ENCODE measurements at regions not wholly inside any gene's neighbourhood (a gene's known extent, or its start where the extent isn't known, plus 50 kb on each side); places are given as distances from the start of the nearest gene placed in this dataset.

- Histone ChIP-seq H3K36me3 (no peaks in the 10 kb centered on the region), H3K9me3 (no peaks in the 10 kb centered on the region), H3K27me3 (no peaks in the 10 kb centered on the region), H3K4me3 (no peak overlapping the region)
- no peak for DNase-seq
Measured at GRCh38 chr18:71471963-71472725, 1072.0 kb downstream of the CBLN2 start.

GRCh38 chr18:71456206-71456605 is 1087.9 kb downstream of the CBLN2 start:
- Histone ChIP-seq H3K27me3 (no peaks in the 10 kb centered on the region), H3K9me3 (no peaks in the 10 kb centered on the region), H3K4me3 (no peak overlapping the region), H3K36me3 (no peaks in the 10 kb centered on the region)
- DNase-seq = no peak

GRCh38 chr18:71450257-71450656 is 1093.9 kb downstream of the CBLN2 start:
- no peak for DNase-seq
- no peaks in the 10 kb centered on the region for H3K9me3 ChIP-seq
- H3K4me3 ChIP-seq = no peak overlapping the region
- H3K36me3 ChIP-seq = no peaks in the 10 kb centered on the region
- no peaks in the 10 kb centered on the region for H3K27me3 ChIP-seq

- Histone ChIP-seq H3K4me3 (no peak overlapping the region), H3K36me3 (no peaks in the 10 kb centered on the region), H3K27me3 (no peaks in the 10 kb centered on the region), H3K9me3 (no peaks in the 10 kb centered on the region)
- no peak for DNase-seq
Measured at GRCh38 chr18:71443706-71444480, 1100.2 kb downstream of the CBLN2 start.

- H3K9me3 ChIP-seq = no peaks in the 10 kb centered on the region
- no peaks in the 10 kb centered on the region for H3K27me3 ChIP-seq
- peak; percentile 59 for DNase-seq
- no peaks in the 10 kb centered on the region for H3K36me3 ChIP-seq
- H3K4me3 ChIP-seq = no peak overlapping the region
Measured at GRCh38 chr18:71442731-71443141, 1101.4 kb downstream of the CBLN2 start.

GRCh38 chr18:71441156-71441555 is 1103.0 kb downstream of the CBLN2 start:
- H3K4me3 ChIP-seq = no peak overlapping the region
- H3K27me3 ChIP-seq = no peaks in the 10 kb centered on the region
- no peaks in the 10 kb centered on the region for H3K36me3 ChIP-seq
- DNase-seq = no peak
- H3K9me3 ChIP-seq = no peaks in the 10 kb centered on the region

- H3K4me3 ChIP-seq = no peak overlapping the region
- H3K9me3 ChIP-seq = no peaks in the 10 kb centered on the region
- no peaks in the 10 kb centered on the region for H3K27me3 ChIP-seq
- no peaks in the 10 kb centered on the region for H3K36me3 ChIP-seq
- no peak for DNase-seq
Measured at GRCh38 chr18:71437511-71437910, 1106.6 kb downstream of the CBLN2 start.

GRCh38 chr18:71433373-71433772 is 1110.8 kb downstream of the CBLN2 start:
- Histone ChIP-seq H3K4me3 (no peak overlapping the region), H3K27me3 (no peaks in the 10 kb centered on the region), H3K36me3 (no peaks in the 10 kb centered on the region), H3K9me3 (no peaks in the 10 kb centered on the region)
- DNase-seq = no peak

- Histone ChIP-seq H3K4me3 (no peak overlapping the region), H3K36me3 (no peaks in the 10 kb centered on the region), H3K27me3 (no peaks in the 10 kb centered on the region), H3K9me3 (no peaks in the 10 kb centered on the region)
- DNase-seq = no peak
Measured at GRCh38 chr18:71431689-71432088, 1112.5 kb downstream of the CBLN2 start.

GRCh38 chr18:71431171-71431570 is 1113.0 kb downstream of the CBLN2 start:
- Histone ChIP-seq H3K9me3 (no peaks in the 10 kb centered on the region), H3K27me3 (no peaks in the 10 kb centered on the region), H3K36me3 (no peaks in the 10 kb centered on the region), H3K4me3 (no peak overlapping the region)
- no peak for DNase-seq

- no peaks in the 10 kb centered on the region for H3K9me3 ChIP-seq
- H3K36me3 ChIP-seq = no peaks in the 10 kb centered on the region
- H3K27me3 ChIP-seq = no peaks in the 10 kb centered on the region
- DNase-seq = no peak
- no peak overlapping the region for H3K4me3 ChIP-seq
Measured at GRCh38 chr18:71426441-71426840, 1117.7 kb downstream of the CBLN2 start.

GRCh38 chr18:71405169-71405809 is 1116.4 kb downstream of the SOCS6 start:
- Histone ChIP-seq H3K27me3 (no peaks in the 10 kb centered on the region), H3K36me3 (no peaks in the 10 kb centered on the region), H3K9me3 (no peaks in the 10 kb centered on the region), H3K4me3 (no peak overlapping the region)
- no peak for DNase-seq

GRCh38 chr18:71403501-71403900 is 1114.7 kb downstream of the SOCS6 start:
- Histone ChIP-seq H3K9me3 (no peaks in the 10 kb centered on the region), H3K27me3 (no peaks in the 10 kb centered on the region), H3K36me3 (no peaks in the 10 kb centered on the region), H3K4me3 (no peak overlapping the region)
- DNase-seq = no peak

GRCh38 chr18:71398531-71398930 is 1109.7 kb downstream of the SOCS6 start:
- no peak for DNase-seq
- no peak overlapping the region for H3K4me3 ChIP-seq

GRCh38 chr18:71388148-71388547 is 1099.3 kb downstream of the SOCS6 start:
- H3K27me3 ChIP-seq = no peaks in the 10 kb centered on the region
- DNase-seq = no peak
- H3K36me3 ChIP-seq = no peaks in the 10 kb centered on the region
- no peak overlapping the region for H3K4me3 ChIP-seq
- no peaks in the 10 kb centered on the region for H3K9me3 ChIP-seq

More at GRCh38 chr18:71398531-71398930, 1109.7 kb downstream of the SOCS6 start:
- Histone ChIP-seq H3K9me3 (no peaks in the 10 kb centered on the region), H3K36me3 (no peaks in the 10 kb centered on the region), H3K27me3 (no peaks in the 10 kb centered on the region)

- DNase-seq = no peak
- no peaks in the 10 kb centered on the region for H3K27me3 ChIP-seq
- H3K4me3 ChIP-seq = no peak overlapping the region
- H3K9me3 ChIP-seq = no peaks in the 10 kb centered on the region
- H3K36me3 ChIP-seq = no peaks in the 10 kb centered on the region
Measured at GRCh38 chr18:71374294-71375000, 1085.6 kb downstream of the SOCS6 start.

All from MG63 (cell line).